Testis (tissue), 2 donors: ENCODE measurements at regions not wholly inside any gene's neighbourhood (a gene's known extent, or its start where the extent isn't known, plus 50 kb on each side); places are given as distances from the start of the nearest gene placed in this dataset.
"Not testable (repeated sequence)": the region's sequence is repeated elsewhere in the genome, so short reads cannot be mapped to it uniquely, and the experiment has no call there.

Source experiments
- POLR2A ChIP-seq: fragments of 450-650 bp; IDR thresholded peaks from one replicate; pipeline ENCODE4 v1.6.1; 2017; ENCODE audit warnings: antibody characterized with exemption, mild to moderate bottlenecking, moderate library complexity
- TF ChIP-seq, protein P1 (sequence below), 3 experiments: fragments of 450-650 bp in 2 of 3; fragments of 200-600 bp in 1 of 3; sonication (generic) in 1 of 3; IDR thresholded peaks; one replicate each; pipeline ENCODE4 v1.5.1; 2016 to 2019; ENCODE audit warnings: antibody characterized with exemption in 3 of 3, mild to moderate bottlenecking in 2 of 3, moderate library complexity in 1 of 3

DNA sequence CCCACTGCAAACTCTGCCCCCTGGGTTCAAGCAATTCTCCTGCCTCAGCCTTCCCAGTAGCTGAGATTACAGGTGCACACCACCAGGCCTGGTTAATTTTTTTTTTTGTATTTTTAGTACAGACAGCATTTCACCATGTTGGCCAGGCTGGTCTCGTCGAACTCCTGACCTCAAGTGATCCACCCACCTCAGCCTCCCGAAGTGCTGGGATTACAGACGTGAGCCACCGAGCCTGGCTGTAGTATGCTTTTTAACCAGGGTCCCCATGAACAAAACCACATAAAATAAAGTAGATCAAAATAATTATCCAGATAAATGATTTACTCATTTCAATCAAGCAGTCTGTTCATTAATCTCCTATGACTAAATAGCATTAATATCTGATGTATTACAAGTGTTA, 2144.0 kb downstream of the TP53TG3F start:
- not testable (repeated sequence) for TF ChIP-seq POLR2A
- TF ChIP-seq, protein P1, sequence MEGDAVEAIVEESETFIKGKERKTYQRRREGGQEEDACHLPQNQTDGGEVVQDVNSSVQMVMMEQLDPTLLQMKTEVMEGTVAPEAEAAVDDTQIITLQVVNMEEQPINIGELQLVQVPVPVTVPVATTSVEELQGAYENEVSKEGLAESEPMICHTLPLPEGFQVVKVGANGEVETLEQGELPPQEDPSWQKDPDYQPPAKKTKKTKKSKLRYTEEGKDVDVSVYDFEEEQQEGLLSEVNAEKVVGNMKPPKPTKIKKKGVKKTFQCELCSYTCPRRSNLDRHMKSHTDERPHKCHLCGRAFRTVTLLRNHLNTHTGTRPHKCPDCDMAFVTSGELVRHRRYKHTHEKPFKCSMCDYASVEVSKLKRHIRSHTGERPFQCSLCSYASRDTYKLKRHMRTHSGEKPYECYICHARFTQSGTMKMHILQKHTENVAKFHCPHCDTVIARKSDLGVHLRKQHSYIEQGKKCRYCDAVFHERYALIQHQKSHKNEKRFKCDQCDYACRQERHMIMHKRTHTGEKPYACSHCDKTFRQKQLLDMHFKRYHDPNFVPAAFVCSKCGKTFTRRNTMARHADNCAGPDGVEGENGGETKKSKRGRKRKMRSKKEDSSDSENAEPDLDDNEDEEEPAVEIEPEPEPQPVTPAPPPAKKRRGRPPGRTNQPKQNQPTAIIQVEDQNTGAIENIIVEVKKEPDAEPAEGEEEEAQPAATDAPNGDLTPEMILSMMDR (IDR thresholded peaks at IDR 0.05), result not testable (repeated sequence)
